Neural cell (in vitro differentiated cells): ENCODE measurements at regions not wholly inside any gene's neighbourhood (a gene's known extent, or its start where the extent isn't known, plus 50 kb on each side); places are given as distances from the start of the nearest gene placed in this dataset.

Experiments
- H2AFZ ChIP-seq: fragments of 200-600, 300-800 bp; sonication (generic), shearing (Covaris generic); 2 replicates; pipeline ENCODE4 v1.6.0; 2014; ENCODE audit warnings: low read depth, mild to moderate bottlenecking, antibody characterized with exemption, low read length, moderate library complexity
- H3F3A ChIP-seq: fragments of 200-600 bp; shearing (Covaris generic); 2 replicates; pipeline ENCODE4 v1.6.1; 2016; ENCODE audit warnings: mild to moderate bottlenecking, moderate library complexity, mixed read lengths, antibody characterized with exemption, low read length; ENCODE audit not compliant: insufficient read depth, poor library complexity, severe bottlenecking
- H3K27ac ChIP-seq: fragments of 200-600, 300-800 bp; sonication (generic), shearing (Covaris generic); 2 replicates; pipeline ENCODE4 v1.5.1; 2014; ENCODE audit warnings: mild to moderate bottlenecking, low read length, moderate library complexity
- H3K27me3 ChIP-seq: fragments of 300-800, 200-600 bp; sonication (generic), shearing (Covaris generic); 2 replicates; pipeline ENCODE4 v1.6.0; 2014; ENCODE audit warnings: mild to moderate bottlenecking, low read depth, low read length, moderate library complexity; ENCODE audit not compliant: insufficient read depth
- H3K36me3 ChIP-seq: fragments of 300-800, 200-600 bp; sonication (generic), shearing (Covaris generic); 2 replicates; pipeline ENCODE4 v1.5.1; 2014; ENCODE audit warnings: mild to moderate bottlenecking, antibody characterized with exemption, low read length, moderate library complexity; ENCODE audit not compliant: insufficient read depth
- H3K4me2 ChIP-seq: fragments of 300-800, 200-600 bp; sonication (generic), shearing (Covaris generic); 2 replicates; pipeline ENCODE4 v1.6.0; 2014; ENCODE audit warnings: mild to moderate bottlenecking, low read length
- H3K4me3 ChIP-seq: fragments of 300-800, 200-600 bp; sonication (generic), shearing (Covaris generic); 2 replicates; pipeline ENCODE4 v1.5.1; 2014; ENCODE audit warnings: mild to moderate bottlenecking, low read length, moderate library complexity
- H3K79me2 ChIP-seq: fragments of 200-600 bp; shearing (Covaris generic); replicated peaks from 2 replicates; pipeline ENCODE4 v1.6.0; 2014; ENCODE audit warnings: mild to moderate bottlenecking, low read length, moderate library complexity; ENCODE audit not compliant: insufficient read depth
- H3K9ac ChIP-seq: fragments of 300-800, 200-600 bp; sonication (generic), shearing (Covaris generic); 2 replicates; pipeline ENCODE4 v1.6.1; 2016; ENCODE audit warnings: mild to moderate bottlenecking, low read length, mixed read lengths
- H3K9me2 ChIP-seq: fragments of 200-600 bp; shearing (Covaris generic); 2 replicates; pipeline ENCODE4 v1.6.1; 2016; ENCODE audit warnings: mild to moderate bottlenecking, low read length, mixed read lengths; ENCODE audit not compliant: insufficient read depth
- H3K9me3 ChIP-seq: fragments of 200-600, 300-800 bp; sonication (generic), shearing (Covaris generic); 2 replicates; pipeline ENCODE4 v1.6.1; 2016; ENCODE audit warnings: mild to moderate bottlenecking, mixed run types, low read length, moderate library complexity, mixed read lengths
- H4K20me1 ChIP-seq: fragments of 200-600 bp; shearing (Covaris generic); 2 replicates; pipeline ENCODE4 v1.6.1; 2016; ENCODE audit warnings: mild to moderate bottlenecking, mixed run types; ENCODE audit not compliant: insufficient read depth
- EP300 ChIP-seq: fragments of 450-650 bp; conservative IDR thresholded peaks from 2 replicates; pipeline ENCODE4 v1.6.1; 2014; ENCODE audit warnings: antibody characterized with exemption, mild to moderate bottlenecking, moderate library complexity; ENCODE audit not compliant: poor library complexity, severe bottlenecking
- EZH2 ChIP-seq: fragments of 200-600, 300-800 bp; shearing (Covaris generic), sonication (generic); IDR thresholded peaks from 2 replicates; pipeline ENCODE4 v1.6.1; 2014; ENCODE audit warnings: antibody characterized with exemption, low read length, borderline replicate concordance, mild to moderate bottlenecking; ENCODE audit not compliant: insufficient read depth, poor library complexity, severe bottlenecking
- MXI1 ChIP-seq: fragments of 450-650 bp; conservative IDR thresholded peaks from 2 replicates; pipeline ENCODE4 v1.6.1; 2014; ENCODE audit warnings: antibody characterized with exemption, mild to moderate bottlenecking; ENCODE audit not compliant: poor library complexity, severe bottlenecking
- POLR2AphosphoS5 ChIP-seq: IDR thresholded peaks from 2 replicates; pipeline ENCODE4 v1.6.1; 2012
- RAD21 ChIP-seq: fragments of 450-650 bp; conservative IDR thresholded peaks from 2 replicates; pipeline ENCODE4 v1.6.1; 2014; ENCODE audit warnings: antibody characterized with exemption, mild to moderate bottlenecking, moderate library complexity
- SMC3 ChIP-seq: fragments of 450-650 bp; conservative IDR thresholded peaks from 2 replicates; pipeline ENCODE4 v1.6.1; 2014; ENCODE audit warnings: antibody characterized with exemption, mild to moderate bottlenecking, moderate library complexity; ENCODE audit not compliant: poor library complexity
- TAF1 ChIP-seq: IDR thresholded peaks from 2 replicates; pipeline ENCODE4 v1.6.1; 2012; ENCODE audit warnings: low read depth
- TF ChIP-seq, protein P1 (sequence below): fragments of 450-650 bp; IDR thresholded peaks from 2 replicates; pipeline ENCODE4 v1.5.1; 2014; ENCODE audit warnings: antibody characterized with exemption, mild to moderate bottlenecking, moderate library complexity; ENCODE audit not compliant: poor library complexity, severe bottlenecking
- TF ChIP-seq, protein P2 (sequence below): IDR thresholded peaks from 2 replicates; pipeline ENCODE4 v1.6.1; 2012; ENCODE audit warnings: borderline replicate concordance

DNA sequence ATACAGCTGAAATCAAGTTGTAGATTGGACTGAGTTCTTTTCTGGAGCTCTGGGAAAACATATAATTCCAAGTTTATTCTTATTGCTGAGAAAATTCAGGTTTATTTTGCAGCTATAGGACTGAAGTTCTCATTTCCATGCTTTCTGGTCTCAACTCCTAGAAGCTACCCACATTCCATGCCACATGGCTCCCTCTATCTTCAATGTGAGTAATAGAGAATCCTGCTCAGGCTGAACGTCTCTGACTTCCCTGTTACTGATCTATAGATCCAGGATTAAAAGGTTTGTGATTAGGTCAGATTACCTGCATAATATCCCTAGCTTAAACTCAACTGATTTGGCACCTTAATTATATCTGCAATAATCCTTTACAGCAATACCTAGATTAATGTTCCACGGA is 453.8 kb upstream of the MC4R start:
- H3K36me3 ChIP-seq, result no peaks in the 10 kb centered on the region
- no peak overlapping the region for H3K4me3 ChIP-seq
- no peak overlapping the region for H2AFZ ChIP-seq
- no peak overlapping the region for H3K9ac ChIP-seq
- no peaks in the 10 kb centered on the region for H3K27me3 ChIP-seq
- no peak overlapping the region for H3K27ac ChIP-seq
- no peaks in the 10 kb centered on the region for H3K79me2 ChIP-seq
- H3K4me2 ChIP-seq, result no peak overlapping the region
- H4K20me1 ChIP-seq, result no peaks in the 10 kb centered on the region
- H3K9me2 ChIP-seq, result no peaks in the 10 kb centered on the region
- TF ChIP-seq TAF1 (no peak), EP300 (no peak), EZH2 (no peak), RAD21 (no peak), POLR2AphosphoS5 (no peak), SMC3 (no peak), MXI1 (no peak)
- TF ChIP-seq, protein P1, sequence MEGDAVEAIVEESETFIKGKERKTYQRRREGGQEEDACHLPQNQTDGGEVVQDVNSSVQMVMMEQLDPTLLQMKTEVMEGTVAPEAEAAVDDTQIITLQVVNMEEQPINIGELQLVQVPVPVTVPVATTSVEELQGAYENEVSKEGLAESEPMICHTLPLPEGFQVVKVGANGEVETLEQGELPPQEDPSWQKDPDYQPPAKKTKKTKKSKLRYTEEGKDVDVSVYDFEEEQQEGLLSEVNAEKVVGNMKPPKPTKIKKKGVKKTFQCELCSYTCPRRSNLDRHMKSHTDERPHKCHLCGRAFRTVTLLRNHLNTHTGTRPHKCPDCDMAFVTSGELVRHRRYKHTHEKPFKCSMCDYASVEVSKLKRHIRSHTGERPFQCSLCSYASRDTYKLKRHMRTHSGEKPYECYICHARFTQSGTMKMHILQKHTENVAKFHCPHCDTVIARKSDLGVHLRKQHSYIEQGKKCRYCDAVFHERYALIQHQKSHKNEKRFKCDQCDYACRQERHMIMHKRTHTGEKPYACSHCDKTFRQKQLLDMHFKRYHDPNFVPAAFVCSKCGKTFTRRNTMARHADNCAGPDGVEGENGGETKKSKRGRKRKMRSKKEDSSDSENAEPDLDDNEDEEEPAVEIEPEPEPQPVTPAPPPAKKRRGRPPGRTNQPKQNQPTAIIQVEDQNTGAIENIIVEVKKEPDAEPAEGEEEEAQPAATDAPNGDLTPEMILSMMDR, result no peak
- H3K9me3 ChIP-seq, result no peaks in the 10 kb centered on the region
- H3F3A ChIP-seq, result no peaks in the 10 kb centered on the region

DNA sequence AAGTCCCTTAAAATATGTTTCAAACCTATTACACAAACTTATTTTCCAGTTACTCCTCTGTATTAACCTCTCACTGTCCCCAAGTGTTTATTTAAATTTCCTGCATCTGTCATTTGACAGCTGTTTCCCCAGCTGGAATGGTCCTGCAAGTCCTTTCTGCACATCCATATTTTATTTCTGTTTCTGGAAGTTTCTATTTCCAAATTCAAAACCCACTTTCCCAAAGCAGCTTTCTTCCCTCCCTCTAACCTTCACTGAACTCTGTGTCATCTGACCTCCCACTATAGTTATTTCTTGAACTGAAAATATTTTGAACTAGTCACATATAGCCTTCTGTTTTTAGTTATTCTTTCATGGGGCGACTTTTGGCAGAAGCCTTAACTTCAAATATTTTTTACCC is 459.4 kb upstream of the MC4R start:
- Histone ChIP-seq H3K9ac (no peak overlapping the region), H3K4me3 (no peak overlapping the region), H4K20me1 (no peaks in the 10 kb centered on the region), H3K9me2 (no peaks in the 10 kb centered on the region), H3K27me3 (no peaks in the 10 kb centered on the region), H3K4me2 (no peak overlapping the region), H2AFZ (no peak overlapping the region), H3K27ac (no peak overlapping the region), H3K9me3 (no peaks in the 10 kb centered on the region), H3K36me3 (no peaks in the 10 kb centered on the region), H3K79me2 (no peaks in the 10 kb centered on the region), H3F3A (no peaks in the 10 kb centered on the region)
- TF ChIP-seq, protein P1, result no peak
- TF ChIP-seq, protein P2, sequence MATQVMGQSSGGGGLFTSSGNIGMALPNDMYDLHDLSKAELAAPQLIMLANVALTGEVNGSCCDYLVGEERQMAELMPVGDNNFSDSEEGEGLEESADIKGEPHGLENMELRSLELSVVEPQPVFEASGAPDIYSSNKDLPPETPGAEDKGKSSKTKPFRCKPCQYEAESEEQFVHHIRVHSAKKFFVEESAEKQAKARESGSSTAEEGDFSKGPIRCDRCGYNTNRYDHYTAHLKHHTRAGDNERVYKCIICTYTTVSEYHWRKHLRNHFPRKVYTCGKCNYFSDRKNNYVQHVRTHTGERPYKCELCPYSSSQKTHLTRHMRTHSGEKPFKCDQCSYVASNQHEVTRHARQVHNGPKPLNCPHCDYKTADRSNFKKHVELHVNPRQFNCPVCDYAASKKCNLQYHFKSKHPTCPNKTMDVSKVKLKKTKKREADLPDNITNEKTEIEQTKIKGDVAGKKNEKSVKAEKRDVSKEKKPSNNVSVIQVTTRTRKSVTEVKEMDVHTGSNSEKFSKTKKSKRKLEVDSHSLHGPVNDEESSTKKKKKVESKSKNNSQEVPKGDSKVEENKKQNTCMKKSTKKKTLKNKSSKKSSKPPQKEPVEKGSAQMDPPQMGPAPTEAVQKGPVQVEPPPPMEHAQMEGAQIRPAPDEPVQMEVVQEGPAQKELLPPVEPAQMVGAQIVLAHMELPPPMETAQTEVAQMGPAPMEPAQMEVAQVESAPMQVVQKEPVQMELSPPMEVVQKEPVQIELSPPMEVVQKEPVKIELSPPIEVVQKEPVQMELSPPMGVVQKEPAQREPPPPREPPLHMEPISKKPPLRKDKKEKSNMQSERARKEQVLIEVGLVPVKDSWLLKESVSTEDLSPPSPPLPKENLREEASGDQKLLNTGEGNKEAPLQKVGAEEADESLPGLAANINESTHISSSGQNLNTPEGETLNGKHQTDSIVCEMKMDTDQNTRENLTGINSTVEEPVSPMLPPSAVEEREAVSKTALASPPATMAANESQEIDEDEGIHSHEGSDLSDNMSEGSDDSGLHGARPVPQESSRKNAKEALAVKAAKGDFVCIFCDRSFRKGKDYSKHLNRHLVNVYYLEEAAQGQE, result no peak
- TF ChIP-seq TAF1 (no peak), EZH2 (no peak), SMC3 (no peak), POLR2AphosphoS5 (no peak)
